Activated CD4-positive, alpha-beta T cell treated with anti-CD3 and anti-CD28 coated beads, Interleukin-2, Interleukin-4, amounts not matched to agents 100 ng/mL and 50 ng/mL, durations not matched to agents 16 hours and 8 hours (primary cell): ENCODE measurements at regions not wholly inside any gene's neighbourhood (a gene's known extent, or its start where the extent isn't known, plus 50 kb on each side); places are given as distances from the start of the nearest gene placed in this dataset.

Experiments used
- DNase-seq: peaks from one replicate; pipeline ENCODE4 v3.0.0-alpha.2; 2020; ENCODE audit warnings: low spot score

GRCh38 chr14:38063711-38064320 is 143.9 kb upstream of the SSTR1 start:
- no peak for DNase-seq

- DNase-seq = peak; percentile 27
Measured at GRCh38 chr14:38065106-38065762, 142.5 kb upstream of the SSTR1 start.

GRCh38 chr14:38070061-38070588 is 137.6 kb upstream of the SSTR1 start:
- DNase-seq = peak; percentile 17

- DNase-seq = no peak
Measured at GRCh38 chr14:38073641-38074040, 134.1 kb upstream of the SSTR1 start.

GRCh38 chr14:38074081-38074480 is 133.6 kb upstream of the SSTR1 start:
- no peak for DNase-seq

GRCh38 chr14:38074754-38075153 is 132.9 kb upstream of the SSTR1 start:
- no peak for DNase-seq

- no peak for DNase-seq
Measured at GRCh38 chr14:38078393-38078792, 129.3 kb upstream of the SSTR1 start.

GRCh38 chr14:38079268-38079667 is 128.4 kb upstream of the SSTR1 start:
- no peak for DNase-seq

- DNase-seq = no peak
Measured at GRCh38 chr14:38079886-38080285, 127.8 kb upstream of the SSTR1 start.

- no peak for DNase-seq
Measured at GRCh38 chr14:38080696-38081095, 127.0 kb upstream of the SSTR1 start.

GRCh38 chr14:38083039-38083438 is 124.7 kb upstream of the SSTR1 start:
- DNase-seq = no peak

GRCh38 chr14:38089123-38089522 is 118.6 kb upstream of the SSTR1 start:
- no peak for DNase-seq

- DNase-seq = no peak
Measured at GRCh38 chr14:38090506-38090905, 117.2 kb upstream of the SSTR1 start.

- no peak for DNase-seq
Measured at GRCh38 chr14:38098074-38098836, 109.4 kb upstream of the SSTR1 start.

GRCh38 chr14:38101679-38102078 is 106.0 kb upstream of the SSTR1 start:
- DNase-seq = no peak

- no peak for DNase-seq
Measured at GRCh38 chr14:38103542-38104225, 104.0 kb upstream of the SSTR1 start.

- no peak for DNase-seq
Measured at GRCh38 chr14:38105106-38105702, 102.5 kb upstream of the SSTR1 start.

- peak; percentile 38 for DNase-seq
Measured at GRCh38 chr14:38107216-38107631, 100.5 kb upstream of the SSTR1 start.

- no peak for DNase-seq
Measured at GRCh38 chr14:38108681-38109080, 99.0 kb upstream of the SSTR1 start.

- no peak for DNase-seq
Measured at GRCh38 chr14:38110258-38110657, 97.4 kb upstream of the SSTR1 start.

- no peak for DNase-seq
Measured at GRCh38 chr14:38111046-38111445, 96.7 kb upstream of the SSTR1 start.

GRCh38 chr14:38113546-38113945 is 94.2 kb upstream of the SSTR1 start:
- no peak for DNase-seq
